ENCODE measurements at regions not wholly inside any gene's neighbourhood (a gene's known extent, or its start where the extent isn't known, plus 50 kb on each side); places are given as distances from the start of the nearest gene placed in this dataset.

DNA sequence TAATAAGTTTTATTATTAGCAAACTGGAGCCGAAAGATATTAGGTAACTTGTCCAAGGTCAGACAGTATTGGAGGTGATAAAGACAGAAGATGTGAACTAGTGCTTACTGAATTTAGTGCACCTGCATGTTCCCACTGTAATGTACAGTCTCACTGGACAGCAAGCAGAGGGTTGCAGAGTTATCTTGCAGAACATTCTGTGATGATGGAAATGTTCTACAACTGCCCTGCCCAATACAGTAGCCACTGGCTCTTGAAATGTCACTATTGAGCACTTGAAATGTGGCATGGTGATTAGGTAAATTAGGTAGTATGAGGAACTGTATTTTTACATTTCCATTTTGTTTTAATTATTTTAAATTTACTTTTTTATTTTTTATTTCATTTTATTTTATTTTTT is 356.6 kb downstream of the EPHA4 start:
- Mint-ChIP-seq H3K4me3 (ENCODE audit: low read depth) (no peak overlapping the region), H3K27ac (no peak overlapping the region), H3K36me3 (ENCODE audit: insufficient read depth) (no peaks in the 10 kb centered on the region), H3K4me1 (ENCODE audit: low read depth) (peaks cover 6% of the 10 kb centered on the region), H3K27me3 (peaks cover 3% of the 10 kb centered on the region), H3K9me3 (ENCODE audit: low read depth) (no peaks in the 10 kb centered on the region)
- DNase-seq (ENCODE audit: low spot score, unreplicated experiment): no peak
- TF ChIP-seq, protein P1, sequence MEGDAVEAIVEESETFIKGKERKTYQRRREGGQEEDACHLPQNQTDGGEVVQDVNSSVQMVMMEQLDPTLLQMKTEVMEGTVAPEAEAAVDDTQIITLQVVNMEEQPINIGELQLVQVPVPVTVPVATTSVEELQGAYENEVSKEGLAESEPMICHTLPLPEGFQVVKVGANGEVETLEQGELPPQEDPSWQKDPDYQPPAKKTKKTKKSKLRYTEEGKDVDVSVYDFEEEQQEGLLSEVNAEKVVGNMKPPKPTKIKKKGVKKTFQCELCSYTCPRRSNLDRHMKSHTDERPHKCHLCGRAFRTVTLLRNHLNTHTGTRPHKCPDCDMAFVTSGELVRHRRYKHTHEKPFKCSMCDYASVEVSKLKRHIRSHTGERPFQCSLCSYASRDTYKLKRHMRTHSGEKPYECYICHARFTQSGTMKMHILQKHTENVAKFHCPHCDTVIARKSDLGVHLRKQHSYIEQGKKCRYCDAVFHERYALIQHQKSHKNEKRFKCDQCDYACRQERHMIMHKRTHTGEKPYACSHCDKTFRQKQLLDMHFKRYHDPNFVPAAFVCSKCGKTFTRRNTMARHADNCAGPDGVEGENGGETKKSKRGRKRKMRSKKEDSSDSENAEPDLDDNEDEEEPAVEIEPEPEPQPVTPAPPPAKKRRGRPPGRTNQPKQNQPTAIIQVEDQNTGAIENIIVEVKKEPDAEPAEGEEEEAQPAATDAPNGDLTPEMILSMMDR (IDR thresholded peaks at IDR 0.05; ENCODE audit: unreplicated experiment): no peak

- H3K27me3 Mint-ChIP-seq: peaks cover 3% of the 10 kb centered on the region
- H3K9me3 Mint-ChIP-seq (ENCODE audit: low read depth): no peaks in the 10 kb centered on the region
- no peaks in the 10 kb centered on the region for H3K36me3 Mint-ChIP-seq (ENCODE audit: insufficient read depth)
- H3K4me3 Mint-ChIP-seq (ENCODE audit: low read depth): no peak overlapping the region
- DNase-seq (ENCODE audit: low spot score, unreplicated experiment): no peak
- H3K4me1 Mint-ChIP-seq (ENCODE audit: low read depth): peaks cover 6% of the 10 kb centered on the region
- TF ChIP-seq, protein P1 (IDR thresholded peaks at IDR 0.05; ENCODE audit: unreplicated experiment): no peak
- no peak overlapping the region for H3K27ac Mint-ChIP-seq
Observed at GRCh38 chr2:221216636-221217035, 355.5 kb downstream of the EPHA4 start.

- H3K36me3 Mint-ChIP-seq (ENCODE audit: insufficient read depth): no peaks in the 10 kb centered on the region
- H3K4me3 Mint-ChIP-seq (ENCODE audit: low read depth): no peak overlapping the region
Observed at GRCh38 chr2:221225752-221226151, 346.4 kb downstream of the EPHA4 start.

DNA sequence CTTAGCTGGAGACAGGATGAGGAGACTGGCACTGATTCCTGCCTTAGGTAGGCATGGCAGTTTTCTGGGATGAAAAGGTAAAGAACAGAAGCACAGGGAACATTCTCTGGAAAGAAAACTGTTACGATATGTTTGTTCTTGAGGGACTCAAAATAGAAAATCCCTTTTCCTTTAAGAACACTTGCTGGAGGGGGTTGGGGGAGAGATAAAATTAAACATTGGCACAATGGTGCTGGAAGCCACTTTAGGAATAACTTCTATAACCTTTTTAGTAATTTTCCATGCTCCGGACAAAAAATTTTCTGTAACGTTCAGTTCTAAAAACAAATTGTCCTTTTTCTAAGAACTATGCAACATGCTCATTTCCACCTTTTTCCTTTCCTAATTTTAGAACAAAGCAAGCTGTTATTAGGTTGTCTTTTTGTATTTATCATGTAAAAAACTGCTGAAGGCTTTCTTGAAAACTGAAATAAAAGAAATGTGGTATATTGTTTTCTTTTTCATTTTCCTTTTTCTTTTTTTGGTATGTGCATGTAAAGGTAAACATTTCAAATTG is 343.8 kb downstream of the EPHA4 start:
- TF ChIP-seq, protein P1 (IDR thresholded peaks at IDR 0.05; ENCODE audit: unreplicated experiment): no peak
- Mint-ChIP-seq H3K9me3 (ENCODE audit: low read depth) (no peaks in the 10 kb centered on the region), H3K27me3 (no peaks in the 10 kb centered on the region), H3K4me1 (ENCODE audit: low read depth) (peaks cover 2% of the 10 kb centered on the region), H3K36me3 (ENCODE audit: insufficient read depth) (no peaks in the 10 kb centered on the region), H3K27ac (no peak overlapping the region), H3K4me3 (ENCODE audit: low read depth) (no peak overlapping the region)
- no peak for DNase-seq (ENCODE audit: low spot score, unreplicated experiment)

More at GRCh38 chr2:221225752-221226151, 346.4 kb downstream of the EPHA4 start:
- Mint-ChIP-seq H3K27me3 (no peaks in the 10 kb centered on the region), H3K9me3 (ENCODE audit: low read depth) (no peaks in the 10 kb centered on the region), H3K27ac (no peak overlapping the region), H3K4me1 (ENCODE audit: low read depth) (peaks cover 2% of the 10 kb centered on the region)
- DNase-seq (ENCODE audit: low spot score, unreplicated experiment): no peak
- TF ChIP-seq, protein P1 (IDR thresholded peaks at IDR 0.05; ENCODE audit: unreplicated experiment): no peak

DNA sequence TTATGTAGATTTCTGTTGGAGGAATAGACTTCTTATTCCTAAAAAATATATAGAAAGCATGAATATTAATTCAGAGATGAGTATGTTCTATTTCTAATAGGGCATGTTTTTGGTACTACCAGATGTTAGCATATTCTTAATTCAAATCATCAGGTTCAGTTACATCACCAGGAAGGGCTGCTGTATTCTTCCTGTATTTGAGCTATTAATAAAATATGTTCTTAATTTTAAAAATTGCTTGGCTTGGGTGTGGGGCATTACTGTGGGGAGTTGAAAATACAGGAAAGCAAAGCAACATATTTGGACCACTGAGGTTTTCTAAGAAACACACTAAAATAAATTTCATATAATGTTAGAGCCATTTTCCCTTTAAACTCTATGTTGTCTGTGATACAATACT is 343.0 kb downstream of the EPHA4 start:
- H3K4me1 Mint-ChIP-seq (ENCODE audit: low read depth): peaks cover 2% of the 10 kb centered on the region
- TF ChIP-seq, protein P1 (IDR thresholded peaks at IDR 0.05; ENCODE audit: unreplicated experiment): no peak
- no peak for DNase-seq (ENCODE audit: low spot score, unreplicated experiment)
- no peaks in the 10 kb centered on the region for H3K36me3 Mint-ChIP-seq (ENCODE audit: insufficient read depth)
- H3K9me3 Mint-ChIP-seq (ENCODE audit: low read depth): no peaks in the 10 kb centered on the region
- no peak overlapping the region for H3K27ac Mint-ChIP-seq
- H3K27me3 Mint-ChIP-seq: no peaks in the 10 kb centered on the region
- no peak overlapping the region for H3K4me3 Mint-ChIP-seq (ENCODE audit: low read depth)
